OCI-LY7 (cell line): ENCODE measurements at regions not wholly inside any gene's neighbourhood (a gene's known extent, or its start where the extent isn't known, plus 50 kb on each side); places are given as distances from the start of the nearest gene placed in this dataset.

Experiments
- CTCF ChIP-seq: fragments of 200-600 bp; sonication (generic); conservative IDR thresholded peaks from 2 replicates; pipeline ENCODE4 v1.5.1; 2014; ENCODE audit warnings: mild to moderate bottlenecking, antibody characterized with exemption, low read length, moderate library complexity, mixed read lengths
- EZH2phosphoT487 ChIP-seq: fragments of 200-600 bp; sonication (generic); IDR thresholded peaks from 2 replicates; pipeline ENCODE4 v1.6.1; 2018; ENCODE audit warnings: low read depth, borderline replicate concordance, mild to moderate bottlenecking, mixed run types, antibody characterized with exemption, low read length, moderate library complexity, mixed read lengths

- TF ChIP-seq CTCF (no peak), EZH2phosphoT487 (no peak)
These were observed 472.6 kb upstream of the CPEB2 start for GRCh38 chr4:14529653-14530052.
